GM13977 (cell line): ENCODE measurements at regions not wholly inside any gene's neighbourhood (a gene's known extent, or its start where the extent isn't known, plus 50 kb on each side); places are given as distances from the start of the nearest gene placed in this dataset.
"Not testable (repeated sequence)": the region's sequence is repeated elsewhere in the genome, so short reads cannot be mapped to it uniquely, and the experiment has no call there.

Source experiments
- DNase-seq: peaks from one replicate; pipeline ENCODE4 v3.0.0; 2012; ENCODE audit warnings: low spot score
- in situ Hi-C: fragments of 300-500 bp; cut with MboI; formaldehyde crosslinking; loops from one replicate; pipeline ENCODE4 v1.12.0; 2022; ENCODE audit warnings: low sequenced_read_pairs, low pct_unique_long_range_greater_than_20kb, mixed read lengths, inconsistent platforms; ENCODE audit not compliant: unreplicated experiment
- TF ChIP-seq, protein P1 (sequence below): IDR thresholded peaks from 2 replicates; pipeline ENCODE4 v1.5.1; 2012; ENCODE audit warnings: mild to moderate bottlenecking, control low read depth; ENCODE audit not compliant: insufficient read depth; ENCODE audit errors: extremely low read depth, missing control alignments

DNA sequence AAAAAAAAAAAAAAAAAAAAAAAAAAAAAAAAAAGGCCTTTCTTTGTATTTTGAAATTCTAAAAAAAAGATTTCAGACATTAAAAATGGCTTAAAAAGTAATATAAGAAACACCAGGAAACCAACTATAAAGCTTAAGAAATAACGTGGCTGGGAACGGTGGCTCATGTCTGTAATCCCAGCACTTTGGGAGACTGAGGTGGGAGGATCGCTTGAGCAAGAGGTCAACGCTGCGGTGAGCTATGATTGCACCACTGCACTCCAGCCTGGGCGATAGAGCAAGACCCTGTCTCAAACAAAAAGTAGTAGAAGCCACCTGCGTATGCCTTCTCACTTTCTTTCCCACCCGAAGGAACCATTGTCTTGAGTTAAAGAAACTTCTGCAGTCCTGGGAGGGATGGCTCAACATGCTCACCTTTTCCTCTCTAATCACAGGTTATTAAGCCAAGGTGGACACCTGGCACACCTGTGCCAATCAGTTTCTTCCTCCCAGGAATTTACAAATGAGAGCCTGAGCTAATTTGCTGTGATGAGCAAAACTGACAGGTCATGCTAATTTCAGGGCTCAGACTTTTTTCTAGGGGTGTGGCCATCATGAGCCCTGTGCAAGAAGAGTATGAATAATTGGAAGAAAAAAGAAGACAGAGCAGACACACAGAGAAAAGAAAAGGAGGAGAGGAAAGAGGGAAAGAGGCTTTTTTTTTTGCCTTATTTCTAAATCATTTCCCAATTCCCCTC is 72.0 kb upstream of the PARD3 start:
- TF ChIP-seq, protein P1, sequence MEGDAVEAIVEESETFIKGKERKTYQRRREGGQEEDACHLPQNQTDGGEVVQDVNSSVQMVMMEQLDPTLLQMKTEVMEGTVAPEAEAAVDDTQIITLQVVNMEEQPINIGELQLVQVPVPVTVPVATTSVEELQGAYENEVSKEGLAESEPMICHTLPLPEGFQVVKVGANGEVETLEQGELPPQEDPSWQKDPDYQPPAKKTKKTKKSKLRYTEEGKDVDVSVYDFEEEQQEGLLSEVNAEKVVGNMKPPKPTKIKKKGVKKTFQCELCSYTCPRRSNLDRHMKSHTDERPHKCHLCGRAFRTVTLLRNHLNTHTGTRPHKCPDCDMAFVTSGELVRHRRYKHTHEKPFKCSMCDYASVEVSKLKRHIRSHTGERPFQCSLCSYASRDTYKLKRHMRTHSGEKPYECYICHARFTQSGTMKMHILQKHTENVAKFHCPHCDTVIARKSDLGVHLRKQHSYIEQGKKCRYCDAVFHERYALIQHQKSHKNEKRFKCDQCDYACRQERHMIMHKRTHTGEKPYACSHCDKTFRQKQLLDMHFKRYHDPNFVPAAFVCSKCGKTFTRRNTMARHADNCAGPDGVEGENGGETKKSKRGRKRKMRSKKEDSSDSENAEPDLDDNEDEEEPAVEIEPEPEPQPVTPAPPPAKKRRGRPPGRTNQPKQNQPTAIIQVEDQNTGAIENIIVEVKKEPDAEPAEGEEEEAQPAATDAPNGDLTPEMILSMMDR: no peak
- DNase-seq: no peak
- in situ Hi-C loops: no loop called here

GRCh38 chr10:34885898-34886297 is 70.8 kb upstream of the PARD3 start:
- no peak for DNase-seq
- TF ChIP-seq, protein P1: no peak
- in situ Hi-C loops: no loop called here

DNA sequence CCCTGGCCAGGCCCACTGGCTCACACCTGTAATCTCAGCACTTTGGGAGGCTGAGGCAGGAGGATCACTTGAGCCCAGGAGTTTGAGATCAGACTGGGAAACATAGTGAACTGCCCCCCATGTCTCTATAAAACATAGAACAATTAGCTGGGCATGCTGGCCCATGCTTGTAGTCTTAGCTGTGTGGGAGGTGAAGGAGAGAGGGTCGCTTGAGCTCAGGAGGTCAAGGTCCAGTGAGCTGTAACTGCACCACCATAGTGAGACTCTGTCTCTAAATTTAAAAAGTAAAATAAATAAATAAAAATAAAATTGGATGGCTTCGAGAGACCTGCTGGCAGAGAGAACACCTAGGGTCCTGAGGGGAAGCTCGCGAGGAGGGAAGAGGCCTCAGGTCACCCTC is 69.9 kb upstream of the PARD3 start:
- TF ChIP-seq, protein P1: no peak
- DNase-seq: no peak
- in situ Hi-C loops: no loop called here

DNA sequence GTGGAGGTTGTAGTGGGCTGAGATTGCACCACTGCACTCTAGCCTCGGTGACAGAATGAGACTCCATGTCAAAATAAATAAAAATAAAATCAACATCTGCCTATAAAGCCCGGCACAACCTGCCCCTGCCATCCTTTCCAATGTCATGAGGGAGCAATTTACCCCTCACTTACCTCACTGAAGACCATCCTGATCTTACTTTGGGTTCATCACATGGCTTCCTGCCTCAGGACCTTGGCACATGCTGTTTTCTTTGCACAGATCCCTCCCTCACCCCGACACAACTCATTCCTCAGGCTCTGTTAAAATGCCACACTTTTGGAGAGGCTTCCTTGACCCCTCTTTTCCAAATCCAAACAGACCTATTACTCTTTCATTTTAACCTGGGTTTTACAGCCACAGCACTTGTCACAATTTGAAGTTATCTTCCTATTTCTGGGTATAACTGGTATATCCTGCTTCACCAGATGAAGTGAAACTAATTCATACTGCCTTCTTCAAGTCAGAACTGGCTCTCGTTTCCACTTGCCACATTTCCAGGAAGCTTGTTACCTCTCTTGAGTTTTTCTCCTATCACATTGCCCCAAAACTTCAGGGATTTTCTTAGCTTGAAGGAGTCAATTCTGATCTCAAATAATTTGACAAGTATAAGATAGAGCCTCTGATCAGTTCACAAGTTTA is 69.3 kb upstream of the PARD3 start:
- DNase-seq: no peak
- in situ Hi-C loops: no loop called here
- TF ChIP-seq, protein P1: no peak

DNA sequence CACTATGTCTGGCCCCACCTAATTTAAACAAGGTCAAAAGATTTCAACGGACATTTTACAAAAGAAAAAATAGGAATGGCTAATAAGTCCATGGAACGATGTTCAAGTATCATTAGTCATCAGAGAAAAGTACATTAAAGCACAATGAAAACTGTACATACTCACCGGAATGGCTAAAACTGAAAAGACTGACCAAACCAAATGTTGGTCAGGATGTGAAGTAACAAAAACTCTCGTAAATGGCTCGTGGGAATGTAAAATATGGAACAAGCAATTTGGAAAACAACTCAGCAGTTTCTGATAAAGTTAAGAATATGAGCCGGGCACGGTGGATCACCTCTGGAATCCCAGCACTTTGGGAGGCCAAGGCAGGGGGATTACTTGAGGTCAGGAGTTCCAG is 65.7 kb upstream of the PARD3 start:
- no peak for DNase-seq
- TF ChIP-seq, protein P1: no peak
- in situ Hi-C loops: no loop called here

- in situ Hi-C loops: not testable (repeated sequence)
These were observed 63.6 kb upstream of the PARD3 start for GRCh38 chr10:34878651-34879050.

GRCh38 chr10:34875061-34875460 is 60.0 kb upstream of the PARD3 start:
- in situ Hi-C loops: no loop called here
- no peak for DNase-seq
- TF ChIP-seq, protein P1: no peak

More at GRCh38 chr10:34878651-34879050, 63.6 kb upstream of the PARD3 start:
- DNase-seq: not testable (repeated sequence)
